ENCODE measurements at regions not wholly inside any gene's neighbourhood (a gene's known extent, or its start where the extent isn't known, plus 50 kb on each side); places are given as distances from the start of the nearest gene placed in this dataset.

GRCh38 chr5:146940295-146940694 is 61.7 kb upstream of the PPP2R2B start:
- intact Hi-C loops (cut with DNase I) = no loop called here

GRCh38 chr5:146944019-146944418 is 65.5 kb upstream of the PPP2R2B start:
- intact Hi-C loops (cut with DNase I) = no loop called here
- no peak for DNase-seq

More at GRCh38 chr5:146940295-146940694, 61.7 kb upstream of the PPP2R2B start:
- no peak for DNase-seq

GRCh38 chr5:146944764-146945616 is 66.4 kb upstream of the PPP2R2B start:
- no peak for DNase-seq
- intact Hi-C loops (cut with DNase I) = no loop called here

- intact Hi-C loops (cut with DNase I) = no loop called here
- no peak for DNase-seq
Observed at GRCh38 chr5:146945617-146946084, 67.1 kb upstream of the PPP2R2B start.

GRCh38 chr5:146947181-146947941 is 68.8 kb upstream of the PPP2R2B start:
- intact Hi-C loops (cut with DNase I) = no loop called here
- DNase-seq = no peak

- DNase-seq = no peak
- intact Hi-C loops (cut with DNase I) = no loop called here
Observed at GRCh38 chr5:146948666-146949065, 70.1 kb upstream of the PPP2R2B start.

- DNase-seq = no peak
- intact Hi-C loops (cut with DNase I) = no loop called here
Observed at GRCh38 chr5:146952168-146952567, 73.6 kb upstream of the PPP2R2B start.

- intact Hi-C loops (cut with DNase I) = no loop called here
- no peak for DNase-seq
Observed at GRCh38 chr5:146956217-146956616, 77.7 kb upstream of the PPP2R2B start.

- DNase-seq = no peak
- intact Hi-C loops (cut with DNase I) = no loop called here
Observed at GRCh38 chr5:146959360-146959759, 80.8 kb upstream of the PPP2R2B start.

GRCh38 chr5:146962801-146963355 is 84.3 kb upstream of the PPP2R2B start:
- intact Hi-C loops (cut with DNase I) = no loop called here
- DNase-seq = no peak

- intact Hi-C loops (cut with DNase I) = loop anchor here (1.0 to 5.0 kb wide), 3 partner anchors 223 to 400 kb away; no protein-coding TSS in a partner anchor
- DNase-seq = peak in 3 of 10 donors; percentile 25 to 46 (median 30)
Observed at GRCh38 chr5:146965761-146966659, 87.5 kb upstream of the PPP2R2B start.

GRCh38 chr5:146967646-146968045 is 89.1 kb upstream of the PPP2R2B start:
- peak in 9 of 10 donors; percentile 22 to 89 (median 50) for DNase-seq

GRCh38 chr5:146971401-146971800 is 92.8 kb upstream of the PPP2R2B start:
- intact Hi-C loops (cut with DNase I) = no loop called here
- no peak for DNase-seq

More at GRCh38 chr5:146967646-146968045, 89.1 kb upstream of the PPP2R2B start:
- intact Hi-C loops (cut with DNase I) = loop anchor here (2.0 to 5.0 kb wide), 2 partner anchors 221 to 305 kb away; no protein-coding TSS in a partner anchor

GRCh38 chr5:146986469-146986868 is 107.9 kb upstream of the PPP2R2B start:
- DNase-seq = no peak
- intact Hi-C loops (cut with DNase I) = no loop called here

- DNase-seq = peak in 7 of 10 donors; percentile 15 to 85 (median 27)
- intact Hi-C loops (cut with DNase I) = no loop called here
Observed at GRCh38 chr5:146993876-146994530, 115.4 kb upstream of the PPP2R2B start.

GRCh38 chr5:146995878-146996277 is 117.3 kb upstream of the PPP2R2B start:
- intact Hi-C loops (cut with DNase I) = no loop called here
- DNase-seq = no peak

- intact Hi-C loops (cut with DNase I) = no loop called here
- no peak for DNase-seq
Observed at GRCh38 chr5:147015405-147015804, 136.8 kb upstream of the PPP2R2B start.

- intact Hi-C loops (cut with DNase I) = no loop called here
- no peak for DNase-seq
Observed at GRCh38 chr5:147017191-147017590, 138.6 kb upstream of the PPP2R2B start.

GRCh38 chr5:147017621-147018020 is 139.1 kb upstream of the PPP2R2B start:
- DNase-seq = no peak
- intact Hi-C loops (cut with DNase I) = no loop called here
